Stimulated activated CD4-positive, alpha-beta T cell treated with anti-CD3 and anti-CD28 coated beads, Interleukin-15, amount 100 ng/mL, for 24 hours (primary cell): ENCODE measurements at regions not wholly inside any gene's neighbourhood (a gene's known extent, or its start where the extent isn't known, plus 50 kb on each side); places are given as distances from the start of the nearest gene placed in this dataset.

Experiments
- DNase-seq: peaks from one replicate; pipeline ENCODE4 v3.0.0-alpha.2; 2020

- DNase-seq = no peak
Measured at GRCh38 chr21:31497914-31498313, 153.9 kb upstream of the TIAM1 start.

GRCh38 chr21:31493350-31493880 is 149.4 kb upstream of the TIAM1 start:
- no peak for DNase-seq

- DNase-seq = no peak
Measured at GRCh38 chr21:31491617-31492016, 147.6 kb upstream of the TIAM1 start.

- DNase-seq = no peak
Measured at GRCh38 chr21:31490443-31490842, 146.4 kb upstream of the TIAM1 start.

- DNase-seq = no peak
Measured at GRCh38 chr21:31489726-31490125, 145.7 kb upstream of the TIAM1 start.

- DNase-seq = no peak
Measured at GRCh38 chr21:31489014-31489413, 145.0 kb upstream of the TIAM1 start.

DNA sequence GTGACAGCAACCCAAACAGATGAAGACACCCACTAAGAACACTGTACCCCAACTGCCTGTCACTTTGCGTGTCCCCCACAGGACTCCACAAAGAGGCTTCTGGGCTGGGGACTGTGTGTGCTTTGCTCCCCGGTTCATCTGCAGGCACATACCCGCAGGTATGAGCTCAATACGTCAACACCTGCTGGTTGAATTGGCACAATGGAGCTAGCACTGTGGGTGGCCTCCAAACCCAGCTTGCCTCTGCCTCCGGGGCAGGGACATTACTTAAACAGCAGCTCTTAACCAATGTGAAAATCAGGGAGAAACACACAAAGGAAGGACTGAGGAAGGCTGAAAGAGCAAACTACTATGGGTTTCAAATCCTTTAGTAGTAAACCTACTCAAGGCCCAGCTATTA is 140.2 kb upstream of the TIAM1 start:
- DNase-seq = no peak

- no peak for DNase-seq
Measured at GRCh38 chr21:31483146-31483545, 139.1 kb upstream of the TIAM1 start.

DNA sequence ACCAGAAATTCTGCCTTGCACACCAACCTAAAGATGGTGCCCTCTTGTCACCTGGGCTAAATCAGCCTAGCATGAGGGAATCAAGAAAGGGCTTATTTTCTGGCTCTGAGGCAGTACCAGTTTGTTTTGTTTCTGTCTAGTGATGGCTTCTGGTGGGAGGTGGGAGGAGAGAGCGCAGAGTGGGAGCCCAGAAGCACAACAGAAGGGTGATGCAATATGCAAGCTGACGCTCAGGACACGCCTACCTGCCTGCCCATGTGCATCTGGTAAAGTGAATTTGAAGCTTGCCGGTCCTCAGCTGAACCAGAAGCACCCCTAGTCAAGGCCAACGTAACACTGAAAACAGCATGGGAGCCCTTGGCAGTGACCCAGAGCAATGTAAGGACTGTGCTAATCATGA is 138.4 kb upstream of the TIAM1 start:
- no peak for DNase-seq

DNA sequence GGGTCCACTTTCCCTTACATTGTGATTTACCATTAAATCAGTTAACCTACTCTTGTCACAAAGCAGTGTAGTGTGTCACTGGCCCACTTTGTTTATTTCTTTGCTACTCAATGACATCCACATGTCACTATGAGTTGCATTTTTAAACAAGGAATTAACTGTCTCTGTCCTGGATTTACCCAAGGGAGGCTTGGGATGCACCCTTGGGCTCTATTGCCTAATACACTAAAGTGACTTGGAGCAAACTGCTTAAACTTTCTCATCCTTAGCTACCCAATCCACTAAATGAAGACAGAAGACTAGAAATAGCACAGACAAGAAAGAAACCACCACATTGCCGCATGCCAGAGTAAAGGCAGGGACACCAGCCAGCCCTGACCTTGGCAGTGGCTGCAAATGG is 136.2 kb upstream of the TIAM1 start:
- no peak for DNase-seq

DNA sequence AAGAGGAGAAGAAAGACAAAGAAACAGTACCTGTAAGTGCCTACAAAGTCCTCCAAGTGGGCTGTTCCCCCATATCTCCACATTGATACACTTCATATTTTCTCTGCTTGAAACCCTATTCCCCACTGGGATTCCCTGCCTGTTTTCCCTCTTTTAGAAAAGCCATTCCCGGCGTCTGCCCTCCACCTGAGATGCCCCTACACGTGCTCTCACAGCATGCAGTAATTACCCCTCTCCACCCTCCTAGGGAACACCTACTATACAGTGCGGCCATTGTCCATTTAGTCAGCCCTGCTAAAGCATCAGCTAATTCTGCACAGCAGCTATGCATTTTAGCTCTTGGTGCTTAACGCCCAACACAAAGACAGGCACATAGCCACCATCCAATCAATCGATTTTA is 135.7 kb upstream of the TIAM1 start:
- DNase-seq = no peak

DNA sequence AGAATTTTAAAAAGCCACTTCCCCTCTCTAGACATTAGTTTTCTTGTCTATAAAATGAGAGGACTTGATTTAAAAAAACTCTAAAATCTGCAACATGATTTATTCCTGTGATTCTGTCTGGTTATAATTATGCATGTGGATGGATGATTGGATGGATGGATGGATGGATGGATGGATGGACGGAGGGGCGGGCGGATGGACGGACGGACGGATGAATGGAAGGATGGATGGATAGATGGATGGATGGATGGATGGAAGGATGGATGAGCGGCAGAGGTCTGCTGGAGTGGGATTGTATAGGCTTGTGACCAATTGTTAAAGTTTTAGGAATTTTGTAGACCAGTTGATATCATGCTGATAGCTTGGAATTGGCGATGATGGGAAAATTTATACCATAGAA is 135.2 kb upstream of the TIAM1 start:
- DNase-seq = no peak

GRCh38 chr21:31476263-31477022 is 132.4 kb upstream of the TIAM1 start:
- DNase-seq = no peak

DNA sequence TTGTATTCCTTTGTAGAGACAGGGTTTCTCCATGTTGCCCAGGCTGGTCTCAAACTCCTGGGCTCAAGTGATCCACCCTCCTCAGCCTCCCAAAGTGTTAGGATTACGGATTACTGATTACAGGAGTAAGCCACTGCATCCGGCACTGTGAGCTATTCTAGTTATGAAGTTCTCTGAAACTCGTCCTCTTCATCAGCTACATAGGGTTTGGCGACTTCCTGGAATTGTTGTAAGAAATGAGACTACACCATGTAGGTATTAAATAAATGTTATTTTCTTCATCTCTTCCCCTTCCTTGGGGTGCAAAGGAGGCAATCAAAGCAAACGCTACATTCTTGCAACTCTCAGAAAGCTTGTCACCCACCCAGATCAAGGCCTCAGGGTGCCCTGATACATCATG is 131.2 kb upstream of the TIAM1 start:
- no peak for DNase-seq

- no peak for DNase-seq
Measured at GRCh38 chr21:31473685-31474345, 129.8 kb upstream of the TIAM1 start.

DNA sequence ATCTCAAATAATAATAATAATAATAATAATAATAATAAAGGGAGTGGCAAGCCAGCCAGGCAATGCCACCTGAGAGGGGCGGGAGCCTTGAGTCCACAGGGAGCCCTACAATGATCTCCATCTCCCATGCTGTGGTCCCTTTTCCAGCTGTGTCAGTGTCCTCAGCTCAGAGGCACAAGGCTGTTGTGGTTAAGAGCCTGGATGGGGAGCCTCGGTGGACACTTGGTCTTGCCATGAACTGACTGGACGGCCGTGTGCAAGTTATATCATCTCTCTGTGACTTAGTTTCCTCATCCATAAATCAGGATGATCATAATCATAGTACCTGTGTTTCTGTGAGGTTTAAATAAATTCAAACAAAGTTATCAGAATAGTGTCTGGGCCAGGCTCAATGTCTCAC is 127.8 kb upstream of the TIAM1 start:
- DNase-seq = no peak

- no peak for DNase-seq
Measured at GRCh38 chr21:31470896-31471694, 127.0 kb upstream of the TIAM1 start.

DNA sequence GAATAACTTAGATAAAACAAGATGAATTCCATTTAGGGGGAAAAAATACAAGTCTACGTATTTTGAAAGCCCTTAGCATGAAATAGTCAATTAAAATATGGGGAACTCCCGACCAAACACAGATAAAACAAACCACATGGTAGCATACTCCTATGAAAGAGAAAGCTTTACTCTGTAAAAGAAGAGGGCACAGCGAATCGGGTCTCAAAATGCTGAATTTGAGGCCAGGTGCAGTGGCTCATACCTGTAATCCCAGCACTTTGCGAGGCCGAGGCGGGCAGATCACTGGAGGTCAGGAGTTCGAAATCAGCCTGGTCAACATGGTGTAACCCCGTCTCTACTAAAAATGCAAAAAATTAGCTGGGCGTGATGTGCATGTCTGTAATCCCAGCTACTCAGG is 116.9 kb upstream of the TIAM1 start:
- no peak for DNase-seq

- no peak for DNase-seq
Measured at GRCh38 chr21:31459457-31459856, 115.4 kb upstream of the TIAM1 start.

DNA sequence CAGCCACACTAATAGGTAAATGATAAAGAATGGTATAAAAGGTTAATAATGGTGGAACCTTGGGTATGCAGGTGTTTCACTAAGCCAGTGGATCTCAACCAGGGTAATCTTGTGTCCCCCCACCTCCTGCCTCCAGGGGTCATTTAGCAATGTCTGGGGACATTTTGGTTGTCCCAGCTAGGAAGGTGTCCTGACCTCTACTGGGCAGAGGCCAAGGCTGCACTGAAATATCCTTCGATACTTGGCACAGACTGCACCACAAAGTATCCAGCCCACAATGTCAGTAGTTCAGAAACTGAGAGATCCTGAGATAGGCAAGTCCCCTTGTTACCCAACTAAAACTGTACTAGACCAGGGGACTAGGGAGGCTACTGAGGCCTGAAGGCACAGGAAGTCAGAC is 113.6 kb upstream of the TIAM1 start:
- DNase-seq = no peak

DNA sequence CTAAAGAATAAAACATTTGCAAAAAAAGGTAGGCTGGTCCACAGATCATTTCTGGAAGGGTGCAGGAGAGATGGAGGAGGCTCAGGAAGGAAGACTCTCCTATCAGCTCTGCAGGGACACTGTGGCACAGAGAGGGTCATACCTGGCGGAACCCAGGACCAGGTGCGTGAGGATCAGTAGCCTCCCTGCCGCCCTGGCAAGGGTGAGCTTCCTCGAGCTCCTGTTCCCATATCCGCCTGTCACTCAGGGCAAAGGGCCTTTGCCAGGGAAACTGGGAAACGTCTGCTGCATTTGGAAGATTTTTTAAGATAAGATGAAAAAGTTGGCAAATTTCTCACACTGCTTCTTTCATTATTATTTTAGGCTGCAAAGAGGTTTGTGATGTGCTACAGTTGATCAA is 112.1 kb upstream of the TIAM1 start:
- DNase-seq = no peak

- DNase-seq = no peak
Measured at GRCh38 chr21:31455506-31455905, 111.4 kb upstream of the TIAM1 start.

- DNase-seq = no peak
Measured at GRCh38 chr21:31450980-31451379, 106.9 kb upstream of the TIAM1 start.
